ENCODE measurements at regions not wholly inside any gene's neighbourhood (a gene's known extent, or its start where the extent isn't known, plus 50 kb on each side); places are given as distances from the start of the nearest gene placed in this dataset.

- FAIRE-seq (no peak), DNase-seq (ENCODE audit: insufficient read length, low spot score) (no peak)
- no peak for TF ChIP-seq PAX5 (IDR thresholded peaks at IDR 0.05; ENCODE audit: insufficient read depth, low read length, severe bottlenecking)
Observed at GRCh38 chr14:97458661-97459579, 661.7 kb downstream of the VRK1 start.

GRCh38 chr14:97462081-97462480 is 664.9 kb downstream of the VRK1 start:
- FAIRE-seq (no peak), DNase-seq (ENCODE audit: insufficient read length, low spot score) (no peak)
- TF ChIP-seq SPI1 (IDR thresholded peaks at IDR 0.05; ENCODE audit: low read depth, low read length), result no peak
- TF ChIP-seq POLR2A (IDR thresholded peaks at IDR 0.05; ENCODE audit: low read depth, low read length), result no peak
- TF ChIP-seq PAX5 (IDR thresholded peaks at IDR 0.05; ENCODE audit: insufficient read depth, low read length, severe bottlenecking), result no peak
- no peak for TF ChIP-seq POU2F2 (IDR thresholded peaks at IDR 0.05; ENCODE audit: low read depth, low read length)
- TF ChIP-seq TAF1 (IDR thresholded peaks at IDR 0.05; ENCODE audit: low read depth, low read length), result no peak
- TF ChIP-seq POLR2AphosphoS5 (IDR thresholded peaks at IDR 0.05; ENCODE audit: low read depth, low read length), result no peak

DNA sequence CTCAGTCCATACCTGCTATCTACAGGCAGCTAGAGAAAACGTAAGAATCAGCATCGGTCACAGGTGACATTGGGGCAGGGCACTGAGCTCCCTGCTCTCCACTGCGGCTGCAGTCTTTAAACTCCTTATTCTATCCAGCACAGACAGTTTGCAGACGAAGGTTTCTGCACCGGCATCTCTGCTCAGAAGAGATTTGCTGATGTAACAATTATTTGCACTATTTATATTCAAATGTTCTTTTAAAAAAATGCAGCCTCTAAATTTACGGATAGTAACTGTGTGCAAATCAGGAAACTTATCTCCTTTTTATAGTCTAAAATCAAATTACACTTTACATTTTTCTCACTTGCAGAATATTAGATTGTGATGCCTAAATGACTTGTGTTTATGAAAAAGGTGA is 671.0 kb downstream of the VRK1 start:
- TF ChIP-seq TAF1 (IDR thresholded peaks at IDR 0.05; ENCODE audit: low read depth, low read length), result no peak
- no peak for TF ChIP-seq PAX5 (IDR thresholded peaks at IDR 0.05; ENCODE audit: insufficient read depth, low read length, severe bottlenecking)
- TF ChIP-seq POU2F2 (IDR thresholded peaks at IDR 0.05; ENCODE audit: low read depth, low read length), result no peak
- TF ChIP-seq POLR2AphosphoS5 (IDR thresholded peaks at IDR 0.05; ENCODE audit: low read depth, low read length), result no peak
- TF ChIP-seq SPI1 (IDR thresholded peaks at IDR 0.05; ENCODE audit: low read depth, low read length), result no peak
- TF ChIP-seq POLR2A (IDR thresholded peaks at IDR 0.05; ENCODE audit: low read depth, low read length), result no peak
- DNase-seq (ENCODE audit: insufficient read length, low spot score) (no peak), FAIRE-seq (no peak)

GRCh38 chr14:97477353-97477752 is 680.2 kb downstream of the VRK1 start:
- TF ChIP-seq POLR2A (IDR thresholded peaks at IDR 0.05; ENCODE audit: low read depth, low read length) (no peak), POU2F2 (IDR thresholded peaks at IDR 0.05; ENCODE audit: low read depth, low read length) (no peak), POLR2AphosphoS5 (IDR thresholded peaks at IDR 0.05; ENCODE audit: low read depth, low read length) (no peak), SPI1 (IDR thresholded peaks at IDR 0.05; ENCODE audit: low read depth, low read length) (no peak), TAF1 (IDR thresholded peaks at IDR 0.05; ENCODE audit: low read depth, low read length) (no peak), PAX5 (IDR thresholded peaks at IDR 0.05; ENCODE audit: insufficient read depth, low read length, severe bottlenecking) (no peak)
- DNase-seq (ENCODE audit: insufficient read length, low spot score) (no peak), FAIRE-seq (no peak)

GRCh38 chr14:97485201-97485600 is 688.0 kb downstream of the VRK1 start:
- DNase-seq (ENCODE audit: insufficient read length, low spot score) (no peak), FAIRE-seq (no peak)
- TF ChIP-seq POLR2AphosphoS5 (IDR thresholded peaks at IDR 0.05; ENCODE audit: low read depth, low read length), result no peak
- TF ChIP-seq POU2F2 (IDR thresholded peaks at IDR 0.05; ENCODE audit: low read depth, low read length), result no peak
- TF ChIP-seq TAF1 (IDR thresholded peaks at IDR 0.05; ENCODE audit: low read depth, low read length), result no peak
- TF ChIP-seq PAX5 (IDR thresholded peaks at IDR 0.05; ENCODE audit: insufficient read depth, low read length, severe bottlenecking), result no peak
- TF ChIP-seq POLR2A (IDR thresholded peaks at IDR 0.05; ENCODE audit: low read depth, low read length), result no peak
- no peak for TF ChIP-seq SPI1 (IDR thresholded peaks at IDR 0.05; ENCODE audit: low read depth, low read length)

- DNase-seq (ENCODE audit: insufficient read length, low spot score) (no peak), FAIRE-seq (no peak)
- TF ChIP-seq POU2F2 (IDR thresholded peaks at IDR 0.05; ENCODE audit: low read depth, low read length) (no peak), POLR2A (IDR thresholded peaks at IDR 0.05; ENCODE audit: low read depth, low read length) (no peak), TAF1 (IDR thresholded peaks at IDR 0.05; ENCODE audit: low read depth, low read length) (no peak)
Observed at GRCh38 chr14:97486601-97487120, 689.5 kb downstream of the VRK1 start.

GRCh38 chr14:97489750-97490149 is 692.6 kb downstream of the VRK1 start:
- TF ChIP-seq SPI1 (IDR thresholded peaks at IDR 0.05; ENCODE audit: low read depth, low read length) (no peak), PAX5 (IDR thresholded peaks at IDR 0.05; ENCODE audit: insufficient read depth, low read length, severe bottlenecking) (no peak)

GRCh38 chr14:97490521-97491070 is 693.4 kb downstream of the VRK1 start:
- DNase-seq (ENCODE audit: insufficient read length, low spot score) (no peak), FAIRE-seq (no peak)
- TF ChIP-seq POLR2A (IDR thresholded peaks at IDR 0.05; ENCODE audit: low read depth, low read length), result no peak
- TF ChIP-seq SPI1 (IDR thresholded peaks at IDR 0.05; ENCODE audit: low read depth, low read length), result no peak
- no peak for TF ChIP-seq POU2F2 (IDR thresholded peaks at IDR 0.05; ENCODE audit: low read depth, low read length)
- no peak for TF ChIP-seq POLR2AphosphoS5 (IDR thresholded peaks at IDR 0.05; ENCODE audit: low read depth, low read length)
- no peak for TF ChIP-seq PAX5 (IDR thresholded peaks at IDR 0.05; ENCODE audit: insufficient read depth, low read length, severe bottlenecking)
- no peak for TF ChIP-seq TAF1 (IDR thresholded peaks at IDR 0.05; ENCODE audit: low read depth, low read length)

More at GRCh38 chr14:97489750-97490149, 692.6 kb downstream of the VRK1 start:
- FAIRE-seq (no peak), DNase-seq (ENCODE audit: insufficient read length, low spot score) (no peak)

GRCh38 chr14:97491697-97492096 is 694.5 kb downstream of the VRK1 start:
- TF ChIP-seq SPI1 (IDR thresholded peaks at IDR 0.05; ENCODE audit: low read depth, low read length), result no peak
- TF ChIP-seq POLR2AphosphoS5 (IDR thresholded peaks at IDR 0.05; ENCODE audit: low read depth, low read length), result no peak
- no peak for TF ChIP-seq TAF1 (IDR thresholded peaks at IDR 0.05; ENCODE audit: low read depth, low read length)
- no peak for TF ChIP-seq PAX5 (IDR thresholded peaks at IDR 0.05; ENCODE audit: insufficient read depth, low read length, severe bottlenecking)
- no peak for TF ChIP-seq POLR2A (IDR thresholded peaks at IDR 0.05; ENCODE audit: low read depth, low read length)
- TF ChIP-seq POU2F2 (IDR thresholded peaks at IDR 0.05; ENCODE audit: low read depth, low read length), result no peak
- no peak for FAIRE-seq
- DNase-seq (ENCODE audit: insufficient read length, low spot score), result no peak

Data from GM12891 (cell line).